Hepatocyte (in vitro differentiated cells): ENCODE measurements at regions not wholly inside any gene's neighbourhood (a gene's known extent, or its start where the extent isn't known, plus 50 kb on each side); places are given as distances from the start of the nearest gene placed in this dataset.

Source experiments
- DNase-seq: peaks from one replicate; pipeline ENCODE4 v3.0.0-alpha.2; 2016; ENCODE audit warnings: low spot score
- H2AFZ ChIP-seq: fragments of 200-600 bp; sonication (generic); 2 replicates; pipeline ENCODE4 v1.6.0; 2016; ENCODE audit warnings: antibody characterized with exemption, mild to moderate bottlenecking
- H3K27ac ChIP-seq: fragments of 200-600 bp; sonication (generic); 2 replicates; pipeline ENCODE4 v1.5.1; 2016; ENCODE audit warnings: mild to moderate bottlenecking
- H3K27me3 ChIP-seq: fragments of 200-600 bp; sonication (generic); 2 replicates; pipeline ENCODE4 v1.6.1; 2016
- H3K36me3 ChIP-seq: fragments of 200-600 bp; sonication (generic); replicated peaks from 2 replicates; pipeline ENCODE4 v1.5.1; 2016; ENCODE audit warnings: low read depth; ENCODE audit not compliant: insufficient read depth
- H3K4me1 ChIP-seq: fragments of 200-600 bp; sonication (generic); 2 replicates; pipeline ENCODE4 v1.5.1; 2016; ENCODE audit warnings: mild to moderate bottlenecking, moderate library complexity; ENCODE audit not compliant: insufficient read depth
- H3K4me2 ChIP-seq: fragments of 200-600 bp; sonication (generic); 2 replicates; pipeline ENCODE4 v1.6.0; 2016
- H3K4me3 ChIP-seq: fragments of 200-600 bp; sonication (generic); 2 replicates; pipeline ENCODE4 v1.5.1; 2016; ENCODE audit warnings: mild to moderate bottlenecking
- H3K79me2 ChIP-seq: fragments of 200-600 bp; sonication (generic); 2 replicates; pipeline ENCODE4 v1.6.0; 2017; ENCODE audit warnings: mild to moderate bottlenecking
- H3K9me2 ChIP-seq: fragments of 200-600 bp; sonication (generic); replicated peaks from 2 replicates; pipeline ENCODE4 v1.6.0; 2017; ENCODE audit warnings: mild to moderate bottlenecking; ENCODE audit not compliant: insufficient read depth
- H3K9me3 ChIP-seq: fragments of 200-600 bp; sonication (generic); 2 replicates; pipeline ENCODE4 v1.5.1; 2016; ENCODE audit warnings: low read depth, mild to moderate bottlenecking
- H4K20me1 ChIP-seq: fragments of 200-600 bp; sonication (generic); 2 replicates; pipeline ENCODE4 v1.6.0; 2016; ENCODE audit warnings: mild to moderate bottlenecking; ENCODE audit not compliant: insufficient read depth, poor library complexity, severe bottlenecking
- EZH2 ChIP-seq: fragments of 200-600 bp; sonication (generic); IDR thresholded peaks from 2 replicates; pipeline ENCODE4 v1.6.1; 2016; ENCODE audit warnings: antibody characterized with exemption, mild to moderate bottlenecking, borderline replicate concordance
- EZH2phosphoT487 ChIP-seq: fragments of 200-600 bp; sonication (generic); IDR thresholded peaks from one replicate; pipeline ENCODE4 v1.6.1; 2018; ENCODE audit warnings: antibody characterized with exemption, mild to moderate bottlenecking, low read depth, moderate library complexity; ENCODE audit not compliant: unreplicated experiment, severe bottlenecking
- whole genome bisulfite sequencing: methylation state at CpG from one replicate; pipeline ENCODE4 v1.1.6; 2016; ENCODE audit warnings: low lambda C conversion rate; ENCODE audit errors: missing lambda C conversion rate; 5-methylcytosine and 5-hydroxymethylcytosine counted together
- TF ChIP-seq, protein P1 (sequence below): fragments of 200-600 bp; sonication (generic); IDR thresholded peaks from 2 replicates; pipeline ENCODE4 v1.5.1; 2016; ENCODE audit warnings: antibody characterized with exemption, mild to moderate bottlenecking; ENCODE audit not compliant: poor library complexity

DNA sequence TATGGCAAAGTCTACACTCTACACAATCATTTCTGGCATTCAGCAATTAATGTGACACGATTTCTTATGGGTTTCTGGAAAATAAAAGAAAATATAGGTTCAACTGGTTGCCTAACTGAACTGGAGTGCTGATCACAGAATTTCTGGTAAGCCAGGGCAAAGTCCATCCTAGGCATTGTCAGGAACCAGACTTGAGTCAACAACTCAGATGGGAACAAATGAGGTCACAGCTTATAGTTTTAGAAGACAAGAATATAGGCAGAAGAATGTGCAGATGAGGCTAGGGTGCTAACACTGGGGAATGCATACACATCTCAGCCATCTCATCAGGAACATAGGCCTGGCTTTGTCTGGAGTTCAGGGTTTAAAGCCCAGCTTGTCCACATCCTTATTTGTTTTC lies 317.2 kb upstream of the ID2 start:
- Histone ChIP-seq H3K4me2 (no peak overlapping the region), H3K27ac (peak overlapping the region; percentile 74), H3K27me3 (no peaks in the 10 kb centered on the region), H3K36me3 (no peaks in the 10 kb centered on the region), H2AFZ (no peak overlapping the region), H3K79me2 (no peaks in the 10 kb centered on the region), H3K4me3 (no peak overlapping the region), H3K4me1 (peaks cover 3% of the 10 kb centered on the region), H3K9me2 (no peaks in the 10 kb centered on the region), H4K20me1 (no peaks in the 10 kb centered on the region), H3K9me3 (no peaks in the 10 kb centered on the region)
- peak; percentile 54 for DNase-seq
- 83% methylated on average over 1 of the region's 1 CpG for WGBS
- no peak for TF ChIP-seq EZH2
- TF ChIP-seq EZH2phosphoT487: no peak
- TF ChIP-seq, protein P1, sequence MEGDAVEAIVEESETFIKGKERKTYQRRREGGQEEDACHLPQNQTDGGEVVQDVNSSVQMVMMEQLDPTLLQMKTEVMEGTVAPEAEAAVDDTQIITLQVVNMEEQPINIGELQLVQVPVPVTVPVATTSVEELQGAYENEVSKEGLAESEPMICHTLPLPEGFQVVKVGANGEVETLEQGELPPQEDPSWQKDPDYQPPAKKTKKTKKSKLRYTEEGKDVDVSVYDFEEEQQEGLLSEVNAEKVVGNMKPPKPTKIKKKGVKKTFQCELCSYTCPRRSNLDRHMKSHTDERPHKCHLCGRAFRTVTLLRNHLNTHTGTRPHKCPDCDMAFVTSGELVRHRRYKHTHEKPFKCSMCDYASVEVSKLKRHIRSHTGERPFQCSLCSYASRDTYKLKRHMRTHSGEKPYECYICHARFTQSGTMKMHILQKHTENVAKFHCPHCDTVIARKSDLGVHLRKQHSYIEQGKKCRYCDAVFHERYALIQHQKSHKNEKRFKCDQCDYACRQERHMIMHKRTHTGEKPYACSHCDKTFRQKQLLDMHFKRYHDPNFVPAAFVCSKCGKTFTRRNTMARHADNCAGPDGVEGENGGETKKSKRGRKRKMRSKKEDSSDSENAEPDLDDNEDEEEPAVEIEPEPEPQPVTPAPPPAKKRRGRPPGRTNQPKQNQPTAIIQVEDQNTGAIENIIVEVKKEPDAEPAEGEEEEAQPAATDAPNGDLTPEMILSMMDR: no peak

DNA sequence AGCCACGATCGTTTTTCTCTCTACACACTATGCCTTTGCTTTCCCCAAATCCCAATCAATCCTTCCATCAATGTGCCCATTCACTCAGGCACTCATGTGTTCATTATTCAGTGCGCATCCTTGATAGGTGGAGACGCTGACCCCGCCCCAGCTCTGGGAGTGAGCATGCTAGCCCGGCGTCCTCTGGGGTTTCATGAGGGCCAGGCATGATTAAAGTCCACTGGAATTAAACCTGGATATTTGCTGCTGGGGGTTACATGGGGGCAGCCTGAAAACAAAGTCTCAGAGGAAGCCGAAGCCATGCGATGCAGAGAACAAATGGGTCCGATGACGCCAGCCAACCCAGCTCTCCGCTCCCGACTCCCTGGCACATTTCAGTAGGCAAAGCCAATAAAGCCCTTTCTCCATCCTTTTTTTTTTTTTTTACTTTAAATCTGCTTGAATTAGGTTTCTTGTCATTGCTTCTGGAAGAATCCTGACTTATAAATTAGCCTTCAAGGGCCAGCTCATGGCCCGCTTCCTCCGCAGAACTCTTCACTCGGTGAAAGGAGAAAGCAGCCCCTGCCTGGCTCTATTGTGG lies 316.4 kb upstream of the ID2 start:
- Histone ChIP-seq H4K20me1 (no peaks in the 10 kb centered on the region), H3K36me3 (no peaks in the 10 kb centered on the region), H3K9me2 (no peaks in the 10 kb centered on the region), H3K9me3 (no peaks in the 10 kb centered on the region), H3K27me3 (no peaks in the 10 kb centered on the region), H3K4me3 (no peak overlapping the region), H3K4me1 (peaks cover 3% of the 10 kb centered on the region), H3K4me2 (no peak overlapping the region), H3K27ac (peak overlapping the region; percentile 69), H2AFZ (no peak overlapping the region), H3K79me2 (no peaks in the 10 kb centered on the region)
- TF ChIP-seq, protein P1: no peak
- TF ChIP-seq EZH2phosphoT487 (no peak), EZH2 (no peak)
- 95% methylated on average over 16 of the region's 16 CpGs for WGBS
- DNase-seq: no peak

DNA sequence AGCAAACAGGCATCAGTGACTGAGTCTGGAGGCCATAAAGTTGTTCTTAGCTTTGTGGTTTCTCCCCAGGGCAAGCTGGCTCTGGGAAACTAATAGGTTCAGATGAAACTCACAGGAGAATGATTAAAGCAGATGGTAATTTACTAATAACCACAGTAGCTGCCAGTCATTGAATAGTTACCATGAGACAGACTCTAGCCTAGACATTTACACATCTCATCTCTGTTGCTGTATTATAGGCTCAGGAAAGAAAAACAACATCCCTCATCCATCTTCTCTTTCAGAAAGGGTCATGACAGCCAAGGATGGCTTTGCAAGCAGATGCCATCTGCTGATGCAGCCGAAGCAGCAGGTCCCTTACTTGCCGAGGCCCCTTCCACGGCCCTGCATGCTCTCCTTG lies 314.0 kb upstream of the ID2 start:
- H3K9me2 ChIP-seq: no peaks in the 10 kb centered on the region
- H3K4me3 ChIP-seq: no peak overlapping the region
- peaks cover 3% of the 10 kb centered on the region for H3K4me1 ChIP-seq
- WGBS: 91% methylated on average over 3 of the region's 3 CpGs
- DNase-seq: no peak
- H4K20me1 ChIP-seq: no peaks in the 10 kb centered on the region
- TF ChIP-seq EZH2 (no peak), EZH2phosphoT487 (no peak)
- TF ChIP-seq, protein P1: no peak
- H3K27me3 ChIP-seq: no peaks in the 10 kb centered on the region
- H2AFZ ChIP-seq: no peak overlapping the region
- H3K79me2 ChIP-seq: no peaks in the 10 kb centered on the region
- H3K36me3 ChIP-seq: no peaks in the 10 kb centered on the region
- no peak overlapping the region for H3K27ac ChIP-seq
- no peak overlapping the region for H3K4me2 ChIP-seq
- no peaks in the 10 kb centered on the region for H3K9me3 ChIP-seq
